ENCODE measurements at regions not wholly inside any gene's neighbourhood (a gene's known extent, or its start where the extent isn't known, plus 50 kb on each side); places are given as distances from the start of the nearest gene placed in this dataset.

DNA sequence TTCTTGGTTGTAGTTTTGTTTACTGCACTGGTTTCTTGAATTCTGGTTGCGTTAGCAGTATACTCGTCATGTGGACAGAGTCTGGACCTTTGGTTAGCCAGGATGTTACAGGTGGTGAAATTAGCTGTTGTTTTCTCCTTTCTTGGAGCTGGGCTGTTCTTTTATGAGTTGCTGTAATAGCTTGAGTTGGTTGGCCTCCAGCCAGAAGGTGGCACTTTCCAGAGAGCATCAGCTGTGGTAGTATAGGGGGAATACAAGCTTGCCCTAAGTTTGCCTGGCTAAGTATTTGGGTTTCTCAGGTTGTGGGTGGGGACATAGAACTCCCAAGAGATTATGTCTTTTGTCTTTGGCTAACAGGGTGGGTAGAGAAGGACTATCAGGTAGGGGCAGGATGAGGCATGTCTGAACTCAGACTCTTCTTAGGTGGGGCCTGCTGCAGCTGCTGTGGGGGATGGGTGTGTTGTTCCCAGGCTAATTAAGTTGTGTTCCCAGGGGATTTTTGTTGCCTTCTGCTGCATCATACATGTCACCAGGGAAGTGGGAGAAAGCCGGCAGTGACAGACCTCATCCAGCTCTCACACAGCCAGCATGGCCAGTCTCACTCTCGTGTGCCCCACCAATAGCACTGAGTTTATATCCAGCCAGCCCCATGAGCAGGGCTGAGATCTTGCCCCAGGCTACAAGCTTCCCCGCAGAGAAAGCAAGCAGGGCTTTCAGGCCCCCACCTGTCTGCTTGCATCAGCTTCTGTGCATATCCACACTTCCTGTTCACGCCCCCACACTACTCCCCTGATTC lies 246.7 kb upstream of the TPK1 start:
- DNase-seq, result no peak

GRCh38 chr7:145065473-145065872 lies 229.6 kb upstream of the TPK1 start:
- DNase-seq, result no peak

DNA sequence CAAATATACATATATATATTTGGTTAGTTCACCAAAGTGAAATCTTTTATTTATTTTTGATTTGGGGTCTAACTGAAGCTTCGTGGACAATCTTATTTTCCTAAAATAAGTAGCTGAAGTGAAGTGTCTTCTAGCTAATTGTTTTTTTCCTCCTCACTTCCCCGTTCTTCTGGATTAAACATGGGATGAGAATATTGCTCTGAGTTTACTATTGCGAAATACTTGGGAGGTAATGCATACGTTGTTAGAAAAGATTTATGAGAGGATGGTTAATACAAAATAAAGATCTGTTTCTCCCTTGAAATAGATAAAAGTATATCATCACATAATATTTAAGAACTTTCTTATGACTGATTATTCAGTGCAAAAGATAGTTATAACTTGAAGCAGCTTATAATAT lies 228.3 kb upstream of the TPK1 start:
- no peak for DNase-seq

DNA sequence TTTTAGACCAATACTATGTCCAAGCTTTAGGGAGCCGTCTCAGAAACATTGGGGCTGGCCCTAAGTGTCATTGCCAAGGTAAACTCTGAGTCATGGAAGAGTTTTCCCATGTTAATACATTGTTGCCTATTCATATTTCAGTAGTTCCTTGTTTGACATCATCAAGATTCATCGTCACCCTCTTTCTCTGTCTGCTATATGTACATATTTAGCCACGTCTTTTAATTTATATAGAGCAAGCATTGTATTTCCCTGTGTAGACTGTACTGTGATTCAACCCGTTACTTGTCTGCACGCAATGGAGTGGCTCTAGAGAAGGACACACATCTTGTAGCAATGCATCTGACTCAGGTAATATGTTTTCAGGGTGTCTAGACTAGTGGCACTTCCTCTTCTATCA lies 217.9 kb upstream of the TPK1 start:
- no peak for DNase-seq

GRCh38 chr7:145050415-145050814 lies 214.6 kb upstream of the TPK1 start:
- DNase-seq, result no peak

DNA sequence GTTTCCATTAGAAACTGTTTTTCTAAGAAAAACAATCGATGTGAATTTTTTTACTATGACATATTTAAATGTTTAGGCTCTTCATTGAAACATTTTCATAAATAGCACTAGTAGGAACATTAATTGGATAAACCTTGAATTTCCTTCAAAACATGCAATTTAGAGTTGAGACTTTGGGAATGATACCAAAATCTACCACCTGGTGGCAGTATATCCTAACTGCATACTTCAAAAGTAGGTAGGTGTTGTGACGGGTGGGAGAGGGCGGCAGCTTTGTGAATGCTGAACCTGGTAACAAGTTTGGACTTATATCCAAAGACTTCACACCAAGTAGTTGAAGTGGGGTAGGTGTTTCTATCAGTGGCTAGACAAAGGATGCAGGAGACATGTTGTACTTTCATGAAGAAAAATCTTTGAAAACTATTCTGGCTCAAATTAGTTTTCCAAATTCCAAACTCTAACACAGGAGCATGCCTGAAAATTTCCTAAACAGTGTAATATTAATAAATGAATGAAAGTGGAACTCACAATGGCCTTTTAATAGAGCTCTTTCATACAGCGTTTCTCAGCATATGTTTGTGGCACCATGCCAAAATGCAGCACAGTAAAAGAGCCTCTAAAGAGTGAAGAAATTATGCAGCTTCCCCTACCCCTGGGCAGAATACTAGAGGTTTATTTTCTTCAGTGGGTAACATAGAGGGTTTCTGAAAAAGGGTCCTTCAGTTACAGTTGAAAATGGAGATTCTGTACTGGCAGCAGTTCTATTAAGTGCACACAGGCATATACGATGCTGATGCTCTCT lies 201.0 kb upstream of the TPK1 start:
- DNase-seq, result peak; percentile 42

- DNase-seq, result no peak
Measured at GRCh38 chr7:145031162-145031561, 195.3 kb upstream of the TPK1 start.

- DNase-seq, result no peak
Measured at GRCh38 chr7:145030754-145031153, 194.9 kb upstream of the TPK1 start.

DNA sequence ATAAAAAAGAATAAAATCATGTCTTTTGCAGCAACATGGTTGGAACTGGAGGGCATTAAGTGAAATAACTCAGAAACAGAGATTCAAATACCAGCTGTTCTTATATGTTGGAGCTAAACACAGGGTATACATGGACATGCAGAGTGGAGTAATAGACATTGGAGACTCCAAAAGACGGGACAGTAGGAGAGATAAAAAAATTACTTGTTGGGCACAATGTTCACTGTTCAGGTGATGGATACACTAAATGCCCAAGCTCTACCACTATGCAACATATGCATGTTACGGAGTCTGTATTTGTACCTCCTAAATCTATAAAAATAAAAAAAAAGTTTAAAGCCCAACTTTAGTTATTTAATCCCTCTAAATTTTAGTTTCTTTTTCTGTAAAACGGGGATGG lies 184.6 kb upstream of the TPK1 start:
- DNase-seq, result no peak

- DNase-seq, result no peak
Measured at GRCh38 chr7:145016068-145016467, 180.2 kb upstream of the TPK1 start.

GRCh38 chr7:145009876-145010275 lies 174.0 kb upstream of the TPK1 start:
- DNase-seq, result no peak

GRCh38 chr7:145005601-145006000 lies 169.7 kb upstream of the TPK1 start:
- no peak for DNase-seq

DNA sequence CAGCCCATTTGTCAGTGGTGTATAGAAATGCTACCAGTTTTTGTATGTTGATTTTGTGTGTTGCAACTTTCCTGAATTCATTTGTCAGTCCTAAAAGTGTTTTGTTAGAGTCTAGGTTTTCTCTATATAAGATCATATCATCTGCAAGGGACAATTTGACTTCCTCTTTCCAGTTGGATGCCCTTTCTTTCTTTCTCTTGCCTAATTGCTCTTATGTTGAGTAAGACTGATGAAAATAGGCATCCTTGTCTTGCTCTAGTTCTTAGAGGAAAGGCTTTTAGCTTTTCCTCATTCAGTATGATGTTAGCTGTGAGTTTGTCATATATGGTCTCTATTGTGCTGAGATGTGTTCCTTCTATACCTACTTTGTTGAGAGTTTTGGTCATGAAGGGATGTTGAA lies 161.7 kb upstream of the TPK1 start:
- no peak for DNase-seq

GRCh38 chr7:144995495-144995894 lies 159.6 kb upstream of the TPK1 start:
- no peak for DNase-seq

GRCh38 chr7:144991041-144991440 lies 155.2 kb upstream of the TPK1 start:
- no peak for DNase-seq

- no peak for DNase-seq
Measured at GRCh38 chr7:144987686-144988085, 151.8 kb upstream of the TPK1 start.

- no peak for DNase-seq
Measured at GRCh38 chr7:144982133-144982532, 146.3 kb upstream of the TPK1 start.

DNA sequence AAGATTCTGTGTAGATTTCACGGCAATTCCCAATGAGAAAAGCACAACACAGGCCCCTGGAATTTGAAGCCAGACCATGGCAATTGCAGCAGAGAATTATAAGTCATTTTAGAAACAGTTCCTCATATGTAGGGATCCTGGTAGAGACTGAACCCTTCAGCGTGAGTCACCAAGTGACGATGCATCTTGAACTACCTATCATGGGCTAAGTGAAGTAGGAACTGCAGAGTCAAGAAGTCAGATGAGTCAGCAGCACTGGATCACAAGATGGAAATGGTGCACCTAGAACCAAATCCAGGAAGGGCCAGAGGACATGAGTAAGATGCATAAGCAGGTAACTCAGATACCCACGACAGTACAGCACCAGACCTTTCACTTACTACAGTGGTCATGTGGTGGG lies 140.0 kb upstream of the TPK1 start:
- DNase-seq, result no peak

DNA sequence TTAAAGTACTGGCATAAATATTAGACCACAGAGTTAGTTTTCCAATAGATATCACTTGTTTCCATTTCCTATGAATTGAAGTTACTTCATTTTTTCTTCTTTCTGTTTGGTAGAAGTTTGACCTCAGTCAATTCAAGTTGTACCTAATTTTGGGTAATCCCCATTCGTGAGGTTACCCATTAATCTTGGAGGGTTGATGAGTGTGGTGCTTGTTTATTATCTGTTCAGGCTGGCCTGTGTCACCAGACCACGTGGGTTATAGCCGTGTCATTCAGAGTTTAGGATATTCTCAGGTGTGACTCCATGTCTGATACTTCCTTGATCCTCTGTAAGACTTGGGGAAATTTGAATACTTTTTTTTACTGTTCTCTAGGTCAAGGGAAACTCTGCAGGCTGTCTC lies 133.9 kb upstream of the TPK1 start:
- no peak for DNase-seq

DNA sequence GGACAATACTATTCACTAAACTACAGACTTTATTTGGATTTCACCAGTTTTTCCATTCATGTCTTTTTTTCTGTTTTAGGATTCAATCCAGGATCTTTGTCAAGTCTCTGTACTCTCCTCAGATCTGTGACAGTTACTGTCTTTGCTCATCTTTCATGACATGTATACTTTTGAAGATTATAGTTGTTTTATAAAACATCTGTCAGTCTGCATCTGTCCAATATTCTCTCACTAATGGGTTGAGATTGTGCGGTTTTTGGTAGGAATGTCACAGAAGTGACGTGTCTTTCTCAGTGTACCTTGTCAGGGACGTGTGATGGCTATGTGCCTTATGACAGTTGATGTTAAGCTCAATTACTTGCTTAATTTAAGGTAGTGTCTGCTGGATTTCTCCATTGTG lies 124.9 kb upstream of the TPK1 start:
- no peak for DNase-seq

DNA sequence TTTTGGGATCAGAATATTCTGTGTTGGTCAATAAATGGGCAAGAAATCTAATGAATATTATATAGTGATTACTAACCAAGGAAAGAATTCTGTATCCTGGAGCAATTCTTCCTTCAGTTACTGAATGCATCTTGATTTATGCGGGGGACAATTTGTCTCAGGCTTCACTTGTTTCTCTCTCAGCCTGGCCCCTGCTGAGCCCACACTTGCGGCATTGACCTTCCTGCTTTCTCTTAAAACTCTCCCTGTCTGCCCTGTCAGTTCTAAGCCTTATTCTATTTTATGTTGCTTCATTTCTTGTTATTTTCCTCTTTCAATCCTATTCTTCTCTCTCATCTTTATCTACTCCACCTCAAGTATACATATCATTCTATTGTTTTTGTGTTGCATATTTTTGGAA lies 122.1 kb upstream of the TPK1 start:
- no peak for DNase-seq

GRCh38 chr7:144955422-144955821 lies 119.6 kb upstream of the TPK1 start:
- no peak for DNase-seq

GRCh38 chr7:144941127-144941526 lies 105.3 kb upstream of the TPK1 start:
- no peak for DNase-seq

- DNase-seq, result no peak
Measured at GRCh38 chr7:144937199-144937598, 101.3 kb upstream of the TPK1 start.

GRCh38 chr7:144936314-144936713 lies 100.5 kb upstream of the TPK1 start:
- no peak for DNase-seq

All from activated CD4-positive, alpha-beta T cell treated with anti-CD3 and anti-CD28 coated beads for 48 hours (primary cell).